KOPT-K1 (cell line): ENCODE measurements at regions not wholly inside any gene's neighbourhood (a gene's known extent, or its start where the extent isn't known, plus 50 kb on each side); places are given as distances from the start of the nearest gene placed in this dataset.

Source experiments
- H3K27ac ChIP-seq: fragments of 200-600 bp; sonication (generic); 2 replicates; pipeline ENCODE4 v1.5.1; 2016; ENCODE audit warnings: antibody characterized with exemption, mild to moderate bottlenecking, low read depth, low read length; ENCODE audit not compliant: poor library complexity, severe bottlenecking
- H3K36me3 ChIP-seq: fragments of 200-600 bp; sonication (generic); 2 replicates; pipeline ENCODE4 v1.5.1; 2017; ENCODE audit warnings: antibody characterized with exemption, mild to moderate bottlenecking, low read length, moderate library complexity; ENCODE audit not compliant: insufficient read depth
- H3K9me3 ChIP-seq: fragments of 200-600 bp; sonication (generic); 2 replicates; pipeline ENCODE4 v1.5.1; 2017; ENCODE audit warnings: antibody characterized with exemption, low read length, mild to moderate bottlenecking; ENCODE audit not compliant: insufficient read depth, poor library complexity, severe bottlenecking

GRCh38 chr12:98096436-98096835, 419.0 kb upstream of the TMPO start:
- no peaks in the 10 kb centered on the region for H3K36me3 ChIP-seq
- H3K9me3 ChIP-seq = no peaks in the 10 kb centered on the region
- no peak overlapping the region for H3K27ac ChIP-seq

- Histone ChIP-seq H3K9me3 (no peaks in the 10 kb centered on the region), H3K36me3 (no peaks in the 10 kb centered on the region), H3K27ac (no peak overlapping the region)
These were observed 409.2 kb upstream of the TMPO start for GRCh38 chr12:98106031-98106683.

DNA sequence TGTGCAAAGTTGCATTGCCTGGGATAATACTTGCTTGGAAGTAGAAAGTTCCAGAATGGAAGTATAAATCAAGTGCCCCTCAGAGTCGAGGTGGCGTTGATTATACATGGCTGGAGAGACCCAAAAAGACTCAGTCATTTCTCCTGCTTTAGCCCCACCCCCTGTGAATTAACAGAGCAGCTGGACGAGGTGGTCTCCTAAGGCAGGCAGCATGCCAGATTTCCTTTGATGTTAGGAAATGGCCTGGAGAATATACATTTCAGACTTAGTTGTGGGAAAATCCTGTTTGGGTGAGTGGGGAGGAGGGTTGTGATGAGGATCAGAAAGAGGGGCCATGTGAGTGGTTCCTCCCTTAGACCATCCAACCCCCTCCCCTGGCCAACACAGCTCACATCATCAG, 406.1 kb upstream of the TMPO start:
- no peaks in the 10 kb centered on the region for H3K36me3 ChIP-seq
- no peak overlapping the region for H3K27ac ChIP-seq
- H3K9me3 ChIP-seq = no peaks in the 10 kb centered on the region

- Histone ChIP-seq H3K27ac (no peak overlapping the region), H3K9me3 (no peaks in the 10 kb centered on the region), H3K36me3 (no peaks in the 10 kb centered on the region)
These were observed 404.9 kb upstream of the TMPO start for GRCh38 chr12:98110536-98110935.

DNA sequence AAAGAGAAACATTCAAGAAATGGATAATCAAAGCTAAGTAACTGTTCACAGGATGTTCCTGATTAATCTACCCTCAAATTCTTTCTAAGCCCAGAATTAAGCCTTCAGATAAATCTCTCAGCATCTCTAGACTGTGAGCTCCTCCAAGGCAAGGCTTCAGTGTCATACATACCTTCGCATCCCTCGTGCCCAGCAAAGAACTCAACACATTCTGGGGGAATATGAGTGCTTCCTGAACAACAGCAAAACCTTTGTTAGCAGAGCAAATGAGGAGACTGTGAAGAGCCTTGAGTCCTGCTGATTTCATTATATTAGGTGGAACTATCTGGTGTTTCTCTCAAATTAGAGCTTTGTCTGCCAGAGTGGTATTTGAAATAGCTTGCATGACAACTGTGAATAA, 401.8 kb upstream of the TMPO start:
- Histone ChIP-seq H3K36me3 (no peaks in the 10 kb centered on the region), H3K9me3 (no peaks in the 10 kb centered on the region), H3K27ac (no peak overlapping the region)

DNA sequence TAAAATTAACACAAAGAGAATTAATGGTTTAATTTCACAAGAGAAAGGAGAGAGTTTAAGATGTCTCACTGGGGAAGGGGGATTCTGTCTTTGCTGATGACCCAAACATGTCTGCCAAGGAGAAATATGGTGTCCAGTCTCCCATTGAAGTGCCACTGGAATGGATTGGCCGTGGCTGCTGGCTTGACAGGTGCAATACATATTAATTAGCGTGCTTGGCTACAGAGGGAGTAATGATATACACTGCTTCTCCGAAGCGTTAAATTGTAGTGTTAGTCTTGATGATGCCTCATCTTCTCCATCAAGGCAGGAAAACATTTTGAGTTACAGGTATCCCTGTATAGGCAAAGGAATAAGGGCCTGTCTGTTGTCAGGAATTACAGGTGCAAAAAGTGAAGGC, 393.4 kb upstream of the TMPO start:
- Histone ChIP-seq H3K27ac (no peak overlapping the region), H3K36me3 (no peaks in the 10 kb centered on the region), H3K9me3 (no peaks in the 10 kb centered on the region)

GRCh38 chr12:98123021-98123461, 392.3 kb upstream of the TMPO start:
- Histone ChIP-seq H3K9me3 (no peaks in the 10 kb centered on the region), H3K36me3 (no peaks in the 10 kb centered on the region)

DNA sequence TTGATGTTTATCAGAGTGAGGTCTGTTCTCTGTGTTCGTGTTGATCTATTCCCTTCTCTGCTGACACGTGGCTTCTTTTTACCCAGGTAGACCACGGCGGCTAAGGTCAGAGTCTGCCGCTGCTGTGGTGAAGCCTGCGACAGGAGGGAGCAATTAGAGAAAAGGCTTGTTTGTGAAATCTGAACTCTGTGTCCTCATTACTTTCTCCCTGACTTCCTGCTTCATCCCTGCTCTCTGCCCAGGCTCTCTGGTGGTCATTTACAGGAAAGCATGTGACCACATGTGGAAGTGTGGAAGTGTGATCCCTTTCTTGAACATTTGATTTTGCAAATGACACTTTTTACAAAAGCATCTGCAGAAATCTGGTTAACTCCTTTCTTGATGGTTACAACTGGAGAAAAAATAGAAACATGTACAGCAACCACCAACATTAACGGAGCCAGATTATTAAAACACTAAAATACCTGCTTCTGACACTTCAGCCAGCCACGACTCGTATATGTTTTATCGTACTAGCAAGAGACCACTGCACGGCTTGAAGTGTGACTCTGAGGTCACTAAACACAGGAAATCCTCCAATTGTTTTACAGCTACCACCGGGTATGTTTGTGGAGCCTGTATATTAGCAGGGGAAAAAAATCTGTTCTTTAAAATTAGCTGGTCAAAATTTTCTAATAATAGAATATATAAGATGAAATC, 388.6 kb upstream of the TMPO start:
- H3K9me3 ChIP-seq = no peaks in the 10 kb centered on the region
- no peaks in the 10 kb centered on the region for H3K36me3 ChIP-seq

More at GRCh38 chr12:98123021-98123461, 392.3 kb upstream of the TMPO start:
- H3K27ac ChIP-seq = no peak overlapping the region

GRCh38 chr12:98127336-98127679, 388.1 kb upstream of the TMPO start:
- H3K9me3 ChIP-seq = no peaks in the 10 kb centered on the region
- no peak overlapping the region for H3K27ac ChIP-seq
- H3K36me3 ChIP-seq = no peaks in the 10 kb centered on the region

More for the DNA sequence above, 388.6 kb upstream of the TMPO start:
- no peak overlapping the region for H3K27ac ChIP-seq

DNA sequence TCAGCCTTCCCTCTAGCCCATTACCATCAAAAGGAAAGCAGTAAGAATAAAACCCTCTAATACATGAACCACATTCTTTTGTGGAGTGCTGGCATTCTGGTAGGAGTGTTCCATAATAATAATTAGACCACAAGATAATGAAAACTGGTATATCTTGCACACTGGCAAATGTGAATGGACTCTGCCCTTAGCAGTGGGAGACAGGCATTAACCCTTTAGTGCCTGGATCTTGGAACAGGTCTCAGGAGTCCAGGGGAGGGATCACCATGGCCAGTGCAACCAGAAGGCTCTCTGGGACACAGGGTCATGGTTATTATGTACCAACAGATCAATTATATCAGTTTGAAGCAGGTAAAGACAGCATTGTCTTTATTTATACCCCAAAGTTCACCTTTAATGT, 387.5 kb upstream of the TMPO start:
- H3K27ac ChIP-seq = no peak overlapping the region
- H3K9me3 ChIP-seq = no peaks in the 10 kb centered on the region

GRCh38 chr12:98136544-98136943, 378.8 kb upstream of the TMPO start:
- Histone ChIP-seq H3K27ac (no peak overlapping the region), H3K9me3 (no peaks in the 10 kb centered on the region), H3K36me3 (no peaks in the 10 kb centered on the region)

More for the DNA sequence above, 387.5 kb upstream of the TMPO start:
- H3K36me3 ChIP-seq = no peaks in the 10 kb centered on the region

GRCh38 chr12:98137278-98137677, 378.1 kb upstream of the TMPO start:
- Histone ChIP-seq H3K27ac (no peak overlapping the region), H3K36me3 (no peaks in the 10 kb centered on the region), H3K9me3 (no peaks in the 10 kb centered on the region)

DNA sequence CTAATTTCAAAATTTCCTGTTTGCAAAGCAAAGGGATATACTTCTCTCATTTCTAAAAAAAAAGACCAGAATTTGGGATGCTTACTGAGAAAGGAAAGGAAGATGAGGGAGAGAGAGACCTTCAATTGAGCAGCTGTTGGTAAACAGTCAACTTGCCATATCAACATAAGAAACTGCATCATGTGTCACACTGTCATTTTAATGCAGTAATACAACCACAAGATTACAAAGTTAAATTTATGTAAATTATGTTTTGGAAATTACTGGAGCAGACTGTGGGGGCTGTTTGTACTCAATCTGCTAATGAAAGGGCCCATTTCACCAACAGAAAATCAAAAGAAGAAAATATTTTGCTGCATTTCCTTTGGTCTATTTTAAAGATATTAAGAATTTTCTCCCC, 370.4 kb upstream of the TMPO start:
- Histone ChIP-seq H3K36me3 (no peaks in the 10 kb centered on the region), H3K9me3 (no peaks in the 10 kb centered on the region), H3K27ac (no peak overlapping the region)

- H3K9me3 ChIP-seq = no peaks in the 10 kb centered on the region
- H3K27ac ChIP-seq = no peak overlapping the region
- no peaks in the 10 kb centered on the region for H3K36me3 ChIP-seq
These were observed 369.3 kb upstream of the TMPO start for GRCh38 chr12:98146043-98146442.

GRCh38 chr12:98146487-98146886, 368.9 kb upstream of the TMPO start:
- H3K27ac ChIP-seq = no peak overlapping the region
- no peaks in the 10 kb centered on the region for H3K9me3 ChIP-seq
- no peaks in the 10 kb centered on the region for H3K36me3 ChIP-seq

DNA sequence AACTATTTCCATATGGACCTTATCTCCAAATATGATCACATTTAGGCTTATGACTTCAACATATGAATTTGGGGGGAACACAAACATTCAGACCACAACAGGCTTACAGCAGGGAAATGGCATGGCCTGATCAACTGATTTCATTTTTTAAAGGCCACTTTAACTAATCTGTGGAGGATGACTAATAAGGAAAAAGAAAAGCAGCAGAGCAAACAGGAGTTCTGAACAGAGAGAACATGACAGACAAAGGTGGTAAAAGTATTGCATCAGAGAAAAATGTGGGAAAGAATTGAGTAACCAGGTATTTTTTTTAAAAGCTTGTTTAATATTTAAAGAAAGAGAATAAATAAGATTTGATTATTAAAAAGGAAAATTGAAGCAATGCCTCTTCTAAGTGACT, 366.1 kb upstream of the TMPO start:
- H3K27ac ChIP-seq = no peak overlapping the region
- H3K36me3 ChIP-seq = no peaks in the 10 kb centered on the region
- no peaks in the 10 kb centered on the region for H3K9me3 ChIP-seq
